ENCODE measurements at regions not wholly inside any gene's neighbourhood (a gene's known extent, or its start where the extent isn't known, plus 50 kb on each side); places are given as distances from the start of the nearest gene placed in this dataset.

GRCh38 chr9:80158554-80159170 is 586.9 kb downstream of the TLE4 start:
- TF ChIP-seq JUND (IDR thresholded peaks at IDR 0.05; ENCODE audit: low read depth): no peak
- in situ Hi-C loops (cut with HindIII; ENCODE audit: low pct_unique_long_range_greater_than_20kb, low sequenced_read_pairs): no loop called here

GRCh38 chr9:80158131-80158530 is 586.4 kb downstream of the TLE4 start:
- no peak for TF ChIP-seq JUND (IDR thresholded peaks at IDR 0.05; ENCODE audit: low read depth)
- in situ Hi-C loops (cut with HindIII; ENCODE audit: low pct_unique_long_range_greater_than_20kb, low sequenced_read_pairs): no loop called here
- no peak for DNase-seq (ENCODE audit: low read depth in 1 of 2, low spot score in 1 of 2)

More at GRCh38 chr9:80158554-80159170, 586.9 kb downstream of the TLE4 start:
- no peak for DNase-seq (ENCODE audit: low read depth in 1 of 2, low spot score in 1 of 2)

GRCh38 chr9:80157561-80157983 is 585.8 kb downstream of the TLE4 start:
- no peak for TF ChIP-seq JUND (IDR thresholded peaks at IDR 0.05; ENCODE audit: low read depth)
- in situ Hi-C loops (cut with HindIII; ENCODE audit: low pct_unique_long_range_greater_than_20kb, low sequenced_read_pairs): no loop called here
- no peak for DNase-seq (ENCODE audit: low read depth in 1 of 2, low spot score in 1 of 2)

- no peak for DNase-seq (ENCODE audit: low read depth in 1 of 2, low spot score in 1 of 2)
- no peak for TF ChIP-seq JUND (IDR thresholded peaks at IDR 0.05; ENCODE audit: low read depth)
- in situ Hi-C loops (cut with HindIII; ENCODE audit: low pct_unique_long_range_greater_than_20kb, low sequenced_read_pairs): no loop called here
These were observed 585.1 kb downstream of the TLE4 start for GRCh38 chr9:80156756-80157472.

GRCh38 chr9:80156262-80156661 is 584.5 kb downstream of the TLE4 start:
- DNase-seq (ENCODE audit: low read depth in 1 of 2, low spot score in 1 of 2): no peak
- TF ChIP-seq JUND (IDR thresholded peaks at IDR 0.05; ENCODE audit: low read depth): no peak
- in situ Hi-C loops (cut with HindIII; ENCODE audit: low pct_unique_long_range_greater_than_20kb, low sequenced_read_pairs): no loop called here

GRCh38 chr9:80147866-80148265 is 576.1 kb downstream of the TLE4 start:
- no peak for TF ChIP-seq JUND (IDR thresholded peaks at IDR 0.05; ENCODE audit: low read depth)
- in situ Hi-C loops (cut with HindIII; ENCODE audit: low pct_unique_long_range_greater_than_20kb, low sequenced_read_pairs): no loop called here
- DNase-seq (ENCODE audit: low read depth in 1 of 2, low spot score in 1 of 2): no peak

GRCh38 chr9:80146466-80146865 is 574.7 kb downstream of the TLE4 start:
- TF ChIP-seq JUND (IDR thresholded peaks at IDR 0.05; ENCODE audit: low read depth): no peak
- in situ Hi-C loops (cut with HindIII; ENCODE audit: low pct_unique_long_range_greater_than_20kb, low sequenced_read_pairs): no loop called here
- no peak for DNase-seq (ENCODE audit: low read depth in 1 of 2, low spot score in 1 of 2)

- in situ Hi-C loops (cut with HindIII; ENCODE audit: low pct_unique_long_range_greater_than_20kb, low sequenced_read_pairs): no loop called here
- TF ChIP-seq JUND (IDR thresholded peaks at IDR 0.05; ENCODE audit: low read depth): no peak
- DNase-seq (ENCODE audit: low read depth in 1 of 2, low spot score in 1 of 2): no peak
These were observed 573.1 kb downstream of the TLE4 start for GRCh38 chr9:80144856-80145255.

GRCh38 chr9:80144406-80144805 is 572.6 kb downstream of the TLE4 start:
- in situ Hi-C loops (cut with HindIII; ENCODE audit: low pct_unique_long_range_greater_than_20kb, low sequenced_read_pairs): no loop called here
- no peak for TF ChIP-seq JUND (IDR thresholded peaks at IDR 0.05; ENCODE audit: low read depth)
- no peak for DNase-seq (ENCODE audit: low read depth in 1 of 2, low spot score in 1 of 2)

GRCh38 chr9:80143899-80144298 is 572.1 kb downstream of the TLE4 start:
- no peak for TF ChIP-seq JUND (IDR thresholded peaks at IDR 0.05; ENCODE audit: low read depth)
- in situ Hi-C loops (cut with HindIII; ENCODE audit: low pct_unique_long_range_greater_than_20kb, low sequenced_read_pairs): no loop called here
- no peak for DNase-seq (ENCODE audit: low read depth in 1 of 2, low spot score in 1 of 2)

- no peak for DNase-seq (ENCODE audit: low read depth in 1 of 2, low spot score in 1 of 2)
- TF ChIP-seq JUND (IDR thresholded peaks at IDR 0.05; ENCODE audit: low read depth): no peak
- in situ Hi-C loops (cut with HindIII; ENCODE audit: low pct_unique_long_range_greater_than_20kb, low sequenced_read_pairs): no loop called here
These were observed 562.7 kb downstream of the TLE4 start for GRCh38 chr9:80134487-80134886.

- in situ Hi-C loops (cut with HindIII; ENCODE audit: low pct_unique_long_range_greater_than_20kb, low sequenced_read_pairs): no loop called here
- DNase-seq (ENCODE audit: low read depth in 1 of 2, low spot score in 1 of 2): no peak
- TF ChIP-seq JUND (IDR thresholded peaks at IDR 0.05; ENCODE audit: low read depth): no peak
These were observed 559.9 kb downstream of the TLE4 start for GRCh38 chr9:80131627-80132026.

- in situ Hi-C loops (cut with HindIII; ENCODE audit: low pct_unique_long_range_greater_than_20kb, low sequenced_read_pairs): no loop called here
- no peak for TF ChIP-seq JUND (IDR thresholded peaks at IDR 0.05; ENCODE audit: low read depth)
- DNase-seq (ENCODE audit: low read depth in 1 of 2, low spot score in 1 of 2): no peak
These were observed 556.2 kb downstream of the TLE4 start for GRCh38 chr9:80127920-80128319.
